RWPE1 (cell line): ENCODE measurements at regions not wholly inside any gene's neighbourhood (a gene's known extent, or its start where the extent isn't known, plus 50 kb on each side); places are given as distances from the start of the nearest gene placed in this dataset.

Experiments used
- CTCF ChIA-PET: fragments of 350-600 bp; sonication (Branson Sonifier 250); formaldehyde crosslinking; extraction: SDS; loops from one replicate; lab custom pipeline; 2021; lab: Yijun Ruan, JAX
- POLR2A ChIA-PET: fragments of 400-600 bp; formaldehyde crosslinking; extraction: SDS; loops from one replicate; lab custom pipeline; 2020; ENCODE audit warnings: antibody characterized with exemption; ENCODE audit not compliant: low non-redundant PET; lab: Yijun Ruan, JAX
- DNase-seq: peaks from one replicate; pipeline ENCODE4 v3.0.0; 2012; ENCODE audit warnings: low spot score
- H3K27ac ChIP-seq: fragments of 450-650 bp; 2 replicates; pipeline ENCODE4 v1.5.1; 2017
- TF ChIP-seq, protein P1 (sequence below): fragments of 450-650 bp; conservative IDR thresholded peaks from 2 replicates; pipeline ENCODE4 v1.5.1; 2017; ENCODE audit warnings: low read depth, mild to moderate bottlenecking

DNA sequence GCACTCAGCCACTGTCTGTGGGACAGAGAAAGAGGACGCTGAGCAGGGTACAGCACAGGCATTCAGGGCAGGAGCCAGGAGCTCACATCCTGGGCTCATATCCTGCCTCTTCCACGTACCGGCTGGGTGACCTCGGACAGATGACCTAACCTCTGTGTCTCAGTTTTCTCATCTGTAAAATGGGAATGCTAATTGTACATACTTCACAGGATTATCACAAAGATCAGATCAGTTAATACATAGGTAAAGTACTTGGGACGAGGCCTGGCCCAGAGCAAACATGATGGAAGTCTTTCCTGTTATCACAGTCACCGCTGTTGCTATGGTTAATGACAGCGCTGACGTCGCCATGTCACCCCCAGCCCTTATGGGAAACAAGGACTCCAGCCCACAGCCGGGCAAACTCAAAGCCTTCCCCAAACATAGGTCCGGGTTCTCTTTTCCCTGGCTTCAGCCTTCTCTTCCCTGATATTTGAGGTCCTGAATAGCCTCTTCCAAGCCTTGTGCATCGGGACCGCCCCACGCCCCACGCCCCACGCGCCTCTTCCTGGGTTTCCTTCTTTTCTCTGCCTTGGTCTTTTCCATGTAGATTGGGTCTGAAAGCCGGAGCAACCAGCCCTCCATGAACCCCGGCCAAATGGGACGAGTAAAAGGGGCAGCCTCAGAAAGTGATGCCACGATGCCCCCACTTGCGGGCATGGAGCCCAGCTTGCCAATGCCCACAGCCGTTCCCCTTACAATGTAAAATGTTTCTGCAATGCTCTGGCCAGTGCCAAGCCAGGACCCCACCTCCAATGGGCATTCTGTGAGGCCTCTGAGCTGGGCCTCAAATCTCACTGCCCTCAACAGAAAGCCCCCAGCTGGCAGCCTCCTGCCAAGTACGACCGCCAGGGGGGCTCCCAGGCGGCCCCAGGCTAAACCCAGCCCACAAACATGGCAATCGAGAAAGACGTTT lies 125.4 kb downstream of the RFLNA start:
- CTCF ChIA-PET = no interaction called here
- TF ChIP-seq, protein P1, sequence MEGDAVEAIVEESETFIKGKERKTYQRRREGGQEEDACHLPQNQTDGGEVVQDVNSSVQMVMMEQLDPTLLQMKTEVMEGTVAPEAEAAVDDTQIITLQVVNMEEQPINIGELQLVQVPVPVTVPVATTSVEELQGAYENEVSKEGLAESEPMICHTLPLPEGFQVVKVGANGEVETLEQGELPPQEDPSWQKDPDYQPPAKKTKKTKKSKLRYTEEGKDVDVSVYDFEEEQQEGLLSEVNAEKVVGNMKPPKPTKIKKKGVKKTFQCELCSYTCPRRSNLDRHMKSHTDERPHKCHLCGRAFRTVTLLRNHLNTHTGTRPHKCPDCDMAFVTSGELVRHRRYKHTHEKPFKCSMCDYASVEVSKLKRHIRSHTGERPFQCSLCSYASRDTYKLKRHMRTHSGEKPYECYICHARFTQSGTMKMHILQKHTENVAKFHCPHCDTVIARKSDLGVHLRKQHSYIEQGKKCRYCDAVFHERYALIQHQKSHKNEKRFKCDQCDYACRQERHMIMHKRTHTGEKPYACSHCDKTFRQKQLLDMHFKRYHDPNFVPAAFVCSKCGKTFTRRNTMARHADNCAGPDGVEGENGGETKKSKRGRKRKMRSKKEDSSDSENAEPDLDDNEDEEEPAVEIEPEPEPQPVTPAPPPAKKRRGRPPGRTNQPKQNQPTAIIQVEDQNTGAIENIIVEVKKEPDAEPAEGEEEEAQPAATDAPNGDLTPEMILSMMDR = no peak
- no peak for DNase-seq
- POLR2A ChIA-PET = interaction anchor here (0.5 kb wide), 1 partner anchor 40 kb away, joined by 3 read pairs; no protein-coding TSS in a partner anchor
- peak overlapping the region; percentile 99 for H3K27ac ChIP-seq

DNA sequence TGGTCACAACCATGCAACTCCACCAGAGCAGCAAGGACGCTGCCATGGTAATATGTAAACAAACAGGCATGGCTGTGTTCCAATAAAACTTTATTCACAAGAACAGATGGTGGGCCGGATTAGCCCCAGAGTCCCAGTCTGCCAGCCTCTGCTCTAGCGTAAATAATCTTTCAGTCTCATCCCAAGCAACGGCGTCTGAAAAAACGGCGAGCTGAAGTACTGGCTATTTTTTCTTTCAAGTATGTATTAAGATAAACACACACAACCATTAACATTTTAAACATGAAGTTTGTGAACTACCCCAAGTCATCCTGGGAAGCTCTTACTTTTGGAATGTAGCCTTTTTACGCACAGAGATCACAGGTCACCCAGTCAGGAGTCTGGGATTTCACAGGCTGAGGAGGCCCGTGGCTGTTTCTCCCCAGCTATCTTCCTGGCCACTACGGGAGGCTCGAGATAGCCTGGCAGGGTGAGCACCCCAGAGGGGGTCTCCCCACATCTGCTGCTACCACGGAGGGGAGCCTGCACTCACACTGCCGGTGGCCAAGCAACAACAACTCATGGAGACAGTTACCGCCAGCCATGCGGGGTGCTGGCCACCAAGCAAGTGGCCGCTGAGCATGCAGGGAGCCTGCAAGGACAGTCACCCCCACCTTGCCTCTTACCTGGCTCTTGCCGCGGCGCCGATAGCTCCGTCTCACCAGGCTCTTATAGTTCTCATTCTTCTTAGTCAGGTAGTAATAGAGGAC lies 124.6 kb downstream of the RFLNA start:
- ChIA-PET CTCF (no interaction called here), POLR2A (no interaction called here)
- H3K27ac ChIP-seq = peak overlapping the region; percentile 99
- TF ChIP-seq, protein P1 = no peak
- no peak for DNase-seq

DNA sequence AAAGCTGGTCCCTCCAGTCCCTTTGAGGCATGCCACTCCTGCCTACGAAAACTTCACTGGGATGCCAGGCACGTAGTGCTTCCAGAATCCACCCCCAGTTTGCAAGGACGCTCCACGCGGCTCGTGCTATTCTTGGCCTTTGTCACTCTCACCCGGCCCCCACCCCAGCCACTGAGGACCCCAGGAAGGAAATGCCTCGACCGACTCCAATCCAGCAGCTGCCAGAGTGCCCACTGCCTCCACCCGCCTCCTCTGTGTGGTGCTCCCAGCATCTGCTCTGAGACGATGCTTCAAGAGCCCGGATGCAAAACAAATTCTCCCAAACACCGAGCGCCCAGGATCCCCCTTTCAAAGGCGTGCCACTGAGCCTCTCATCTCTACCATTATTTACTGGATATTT lies 123.9 kb downstream of the RFLNA start:
- ChIA-PET POLR2A (no interaction called here), CTCF (interaction anchor here (0.8 kb wide), 1 partner anchor 221 kb away, joined by 4 read pairs; no protein-coding TSS in a partner anchor)
- DNase-seq = no peak
- TF ChIP-seq, protein P1 = no peak
- H3K27ac ChIP-seq = peak overlapping the region; percentile 33

- ChIA-PET CTCF (interaction anchor here (0.6 to 0.8 kb wide), 2 partner anchors 51 to 222 kb away, joined by 4 to 5 read pairs; no protein-coding TSS in a partner anchor), POLR2A (no interaction called here)
- TF ChIP-seq, protein P1 = no peak
- no peak for DNase-seq
- peak overlapping the region; percentile 33 for H3K27ac ChIP-seq
These were observed 123.3 kb downstream of the RFLNA start for GRCh38 chr12:124418156-124418555.

- POLR2A ChIA-PET = no interaction called here
- peak overlapping the region; percentile 49 for H3K27ac ChIP-seq
- TF ChIP-seq, protein P1 = no peak
- CTCF ChIA-PET = no interaction called here
- no peak for DNase-seq
These were observed 121.9 kb downstream of the RFLNA start for GRCh38 chr12:124416516-124417395.
